Ovary (tissue), 3 donors: ENCODE measurements at regions not wholly inside any gene's neighbourhood (a gene's known extent, or its start where the extent isn't known, plus 50 kb on each side); places are given as distances from the start of the nearest gene placed in this dataset.

Source experiments
- CTCF ChIP-seq, 3 donors: fragments of 450-650 bp in 2 of 3; fragments of 200-600 bp in 1 of 3; IDR thresholded peaks; one replicate each; pipeline versions ENCODE4 v1.5.1 to v1.8.0; 2016 to 2022; ENCODE audit warnings: antibody characterized with exemption in 3 of 3, mild to moderate bottlenecking in 1 of 3
- POLR2A ChIP-seq: fragments of 450-650 bp; IDR thresholded peaks from one replicate; pipeline ENCODE4 v1.6.1; 2017; ENCODE audit warnings: antibody characterized with exemption, mild to moderate bottlenecking, moderate library complexity
- donor health status: DM: no; HTN: no; CAD: no.

- TF ChIP-seq POLR2A, result no peak
- TF ChIP-seq CTCF (IDR thresholded peaks at IDR 0.05), result no peak
Measured at GRCh38 chr5:98992552-98992951, 63.7 kb upstream of the CHD1 start.
